ENCODE measurements at regions not wholly inside any gene's neighbourhood (a gene's known extent, or its start where the extent isn't known, plus 50 kb on each side); places are given as distances from the start of the nearest gene placed in this dataset.

- WGBS (ENCODE audit: insufficient coverage, insufficient read length): no CpG with 5 or more reads among the region's 20 CpGs
- Histone ChIP-seq H3K27ac (ENCODE audit: low read length) (no peak overlapping the region), H3K9me3 (ENCODE audit: control insufficient read depth, insufficient read depth, low read length) (no peaks in the 10 kb centered on the region), H3K4me1 (ENCODE audit: control insufficient read depth, insufficient read depth, low read length) (peaks cover 4% of the 10 kb centered on the region), H3K27me3 (ENCODE audit: control insufficient read depth, insufficient read depth, low read length) (no peaks in the 10 kb centered on the region), H3K36me3 (ENCODE audit: control insufficient read depth, insufficient read depth, low read length) (no peaks in the 10 kb centered on the region), H3K4me3 (ENCODE audit: low read length) (no peak overlapping the region)
- DNase-seq (ENCODE audit: low read depth, low spot score): no peak
These were observed 54.8 kb upstream of the B3GAT1 start for GRCh38 chr11:134466610-134467567.

DNA sequence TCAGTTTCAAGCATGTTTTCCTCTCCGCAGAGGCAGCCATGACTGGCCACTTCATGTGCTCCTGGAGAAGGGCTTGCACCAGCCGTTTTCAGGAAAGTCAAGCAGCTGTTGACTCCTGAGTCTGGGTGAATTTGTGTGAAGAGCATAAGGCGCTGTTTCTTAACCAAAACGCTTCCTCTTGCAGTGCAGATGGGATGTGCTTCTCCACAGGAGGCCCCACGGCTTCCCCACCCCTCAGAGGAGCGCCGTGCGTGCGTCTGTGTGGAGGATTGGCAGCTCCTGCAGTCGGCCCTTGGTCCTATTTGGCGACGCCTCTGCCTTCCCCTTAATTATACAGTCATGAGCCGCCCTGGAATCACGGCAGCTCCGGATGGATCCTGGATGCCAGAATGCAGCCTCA is 54.1 kb upstream of the B3GAT1 start:
- Histone ChIP-seq H3K9me3 (ENCODE audit: control insufficient read depth, insufficient read depth, low read length) (no peaks in the 10 kb centered on the region), H3K4me1 (ENCODE audit: control insufficient read depth, insufficient read depth, low read length) (peaks cover 4% of the 10 kb centered on the region), H3K27ac (ENCODE audit: low read length) (no peak overlapping the region), H3K4me3 (ENCODE audit: low read length) (no peak overlapping the region), H3K27me3 (ENCODE audit: control insufficient read depth, insufficient read depth, low read length) (no peaks in the 10 kb centered on the region), H3K36me3 (ENCODE audit: control insufficient read depth, insufficient read depth, low read length) (no peaks in the 10 kb centered on the region)
- no CpG with 5 or more reads among the region's 15 CpGs for WGBS (ENCODE audit: insufficient coverage, insufficient read length)
- DNase-seq (ENCODE audit: low read depth, low spot score): no peak

DNA sequence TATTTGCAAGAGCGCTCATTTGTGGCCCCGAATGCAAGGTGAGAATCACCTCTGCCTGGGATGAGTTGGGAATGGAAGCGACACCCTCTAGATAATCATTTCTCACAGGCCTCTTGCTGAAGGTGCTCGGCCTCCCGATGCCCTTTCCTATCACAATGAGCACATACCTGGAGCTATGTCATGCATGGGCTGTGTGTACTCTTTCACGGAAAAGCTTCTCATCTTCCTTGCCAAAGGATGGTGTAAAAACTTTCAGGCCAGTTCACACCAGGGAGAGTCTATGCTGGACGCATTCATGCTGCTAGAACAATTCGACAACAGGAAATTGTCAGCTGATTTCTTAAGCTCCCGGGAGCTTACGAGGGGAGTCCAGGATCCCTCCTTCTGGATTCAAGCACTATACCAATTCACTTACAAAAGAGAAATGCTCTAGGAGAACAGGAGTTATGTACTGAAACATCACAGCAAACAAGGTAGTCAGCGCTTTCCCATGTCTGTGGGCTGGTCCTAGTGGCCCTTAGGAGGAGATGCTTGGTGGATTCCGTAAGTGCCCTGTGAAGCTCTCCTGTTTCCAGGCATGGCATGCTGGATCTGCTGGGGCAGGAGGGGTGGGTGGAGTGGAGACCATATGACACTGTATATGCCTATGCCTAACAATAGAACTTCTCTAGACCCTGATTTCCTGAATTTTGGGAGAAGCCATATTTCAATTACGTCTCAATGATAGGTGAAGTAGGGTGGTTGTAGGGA is 53.1 kb upstream of the B3GAT1 start:
- WGBS (ENCODE audit: insufficient coverage, insufficient read length): no CpG with 5 or more reads among the region's 13 CpGs
- DNase-seq (ENCODE audit: low read depth, low spot score): no peak
- Histone ChIP-seq H3K36me3 (ENCODE audit: control insufficient read depth, insufficient read depth, low read length) (no peaks in the 10 kb centered on the region), H3K27me3 (ENCODE audit: control insufficient read depth, insufficient read depth, low read length) (no peaks in the 10 kb centered on the region), H3K9me3 (ENCODE audit: control insufficient read depth, insufficient read depth, low read length) (no peaks in the 10 kb centered on the region), H3K4me3 (ENCODE audit: low read length) (no peak overlapping the region), H3K27ac (ENCODE audit: low read length) (no peak overlapping the region), H3K4me1 (ENCODE audit: control insufficient read depth, insufficient read depth, low read length) (peaks cover 4% of the 10 kb centered on the region)

GRCh38 chr11:134464196-134464595 is 52.2 kb upstream of the B3GAT1 start:
- DNase-seq (ENCODE audit: low read depth, low spot score): no peak
- H3K27me3 ChIP-seq (ENCODE audit: control insufficient read depth, insufficient read depth, low read length): no peaks in the 10 kb centered on the region
- no peak overlapping the region for H3K4me3 ChIP-seq (ENCODE audit: low read length)
- H3K27ac ChIP-seq (ENCODE audit: low read length): no peak overlapping the region
- no peaks in the 10 kb centered on the region for H3K9me3 ChIP-seq (ENCODE audit: control insufficient read depth, insufficient read depth, low read length)
- WGBS (ENCODE audit: insufficient coverage, insufficient read length): no CpG with 5 or more reads among the region's 6 CpGs
- H3K36me3 ChIP-seq (ENCODE audit: control insufficient read depth, insufficient read depth, low read length): no peaks in the 10 kb centered on the region
- peaks cover 4% of the 10 kb centered on the region for H3K4me1 ChIP-seq (ENCODE audit: control insufficient read depth, insufficient read depth, low read length)

GRCh38 chr11:134463716-134464115 is 51.7 kb upstream of the B3GAT1 start:
- no peaks in the 10 kb centered on the region for H3K9me3 ChIP-seq (ENCODE audit: control insufficient read depth, insufficient read depth, low read length)
- H3K4me3 ChIP-seq (ENCODE audit: low read length): no peak overlapping the region
- WGBS (ENCODE audit: insufficient coverage, insufficient read length): no CpG with 5 or more reads among the region's 5 CpGs
- no peaks in the 10 kb centered on the region for H3K27me3 ChIP-seq (ENCODE audit: control insufficient read depth, insufficient read depth, low read length)
- H3K4me1 ChIP-seq (ENCODE audit: control insufficient read depth, insufficient read depth, low read length): peaks cover 4% of the 10 kb centered on the region
- no peak overlapping the region for H3K27ac ChIP-seq (ENCODE audit: low read length)
- H3K36me3 ChIP-seq (ENCODE audit: control insufficient read depth, insufficient read depth, low read length): no peaks in the 10 kb centered on the region
- DNase-seq (ENCODE audit: low read depth, low spot score): no peak

All from iPS DF 6.9 (cell line).